ENCODE measurements at regions not wholly inside any gene's neighbourhood (a gene's known extent, or its start where the extent isn't known, plus 50 kb on each side); places are given as distances from the start of the nearest gene placed in this dataset.

GRCh38 chrX:39871648-39872047, 226.1 kb downstream of the BCOR start:
- no peak for TF ChIP-seq TCF12 (IDR thresholded peaks at IDR 0.05; ENCODE audit: low read depth)
- no peak for TF ChIP-seq MAX (IDR thresholded peaks at IDR 0.05)
- no peak for TF ChIP-seq CEBPB (IDR thresholded peaks at IDR 0.05)
- no peak for TF ChIP-seq YY1 (IDR thresholded peaks at IDR 0.05; ENCODE audit: low read depth)
- TF ChIP-seq FOXM1 (IDR thresholded peaks at IDR 0.05; ENCODE audit: borderline replicate concordance, low read depth) = no peak
- no peak for TF ChIP-seq REST (IDR thresholded peaks at IDR 0.05; ENCODE audit: low read depth)
- no peak for TF ChIP-seq USF1 (IDR thresholded peaks at IDR 0.05)
- TF ChIP-seq TAF1 (IDR thresholded peaks at IDR 0.05; ENCODE audit: low read depth) = no peak
- no peak for TF ChIP-seq ZBTB7A (IDR thresholded peaks at IDR 0.05; ENCODE audit: low read depth)
- TF ChIP-seq EGR1 (IDR thresholded peaks at IDR 0.05) = no peak
- TF ChIP-seq EP300 (IDR thresholded peaks at IDR 0.05; ENCODE audit: borderline replicate concordance) = no peak
- no peak for TF ChIP-seq RAD21 (IDR thresholded peaks at IDR 0.05; ENCODE audit: low read depth)
- no peak for TF ChIP-seq CREB1 (IDR thresholded peaks at IDR 0.05; ENCODE audit: low read depth)

All from Ishikawa (cell line).